Smooth muscle cell (in vitro differentiated cells): ENCODE measurements at regions not wholly inside any gene's neighbourhood (a gene's known extent, or its start where the extent isn't known, plus 50 kb on each side); places are given as distances from the start of the nearest gene placed in this dataset.

Source experiments
- DNase-seq: peaks from one replicate; lab custom pipeline; 2025; ENCODE audit not compliant: unreplicated experiment; lab: John Stamatoyannopoulos, UW
- H2AFZ ChIP-seq: fragments of 200-600 bp; sonication (generic); 2 replicates; pipeline ENCODE4 v1.6.0; 2016; ENCODE audit warnings: antibody characterized with exemption, low read depth, mild to moderate bottlenecking
- H3F3A ChIP-seq: fragments of 200-600 bp; sonication (generic); 2 replicates; pipeline ENCODE4 v1.6.0; 2017; ENCODE audit warnings: antibody characterized with exemption, low read depth
- H3K27ac ChIP-seq: fragments of 200-600 bp; sonication (generic); 2 replicates; pipeline ENCODE4 v1.5.1; 2016; ENCODE audit warnings: low read depth, mild to moderate bottlenecking
- H3K27me3 ChIP-seq: fragments of 200-600 bp; sonication (generic); 2 replicates; pipeline ENCODE4 v1.6.1; 2016; ENCODE audit warnings: low read depth, mild to moderate bottlenecking
- H3K36me3 ChIP-seq: fragments of 200-600 bp; sonication (generic); 2 replicates; pipeline ENCODE4 v1.5.1; 2016; ENCODE audit warnings: low read depth
- H3K4me1 ChIP-seq: fragments of 200-600 bp; sonication (generic); 2 replicates; pipeline ENCODE4 v1.5.1; 2016; ENCODE audit warnings: low read depth
- H3K4me2 ChIP-seq: fragments of 200-600 bp; sonication (generic); 2 replicates; pipeline ENCODE4 v1.6.0; 2016; ENCODE audit warnings: mild to moderate bottlenecking
- H3K4me3 ChIP-seq: fragments of 200-600 bp; sonication (generic); 2 replicates; pipeline ENCODE4 v1.5.1; 2016; ENCODE audit warnings: mild to moderate bottlenecking
- H3K79me2 ChIP-seq: fragments of 200-600 bp; sonication (generic); 2 replicates; pipeline ENCODE4 v1.6.0; 2016; ENCODE audit warnings: low read depth, mild to moderate bottlenecking
- H3K9ac ChIP-seq: fragments of 200-600 bp; sonication (generic); 2 replicates; pipeline ENCODE4 v1.6.0; 2016; ENCODE audit warnings: low read depth
- H3K9me3 ChIP-seq: fragments of 200-600 bp; sonication (generic); replicated peaks from 2 replicates; pipeline ENCODE4 v1.5.1; 2016; ENCODE audit warnings: low read depth
- H4K20me1 ChIP-seq: fragments of 200-600 bp; sonication (generic); 2 replicates; pipeline ENCODE4 v1.6.0; 2016; ENCODE audit warnings: low read depth
- WGBS: methylation state at CpG from one replicate; pipeline ENCODE4 v1.1.7; 2016; ENCODE audit warnings: low lambda C conversion rate; 5-methylcytosine and 5-hydroxymethylcytosine counted together
- TF ChIP-seq, protein P1 (sequence below): fragments of 200-600 bp; sonication (generic); IDR thresholded peaks from 2 replicates; pipeline ENCODE4 v1.5.1; 2017; ENCODE audit warnings: borderline replicate concordance, mild to moderate bottlenecking, antibody characterized with exemption; ENCODE audit not compliant: insufficient read depth, poor library complexity, severe bottlenecking

DNA sequence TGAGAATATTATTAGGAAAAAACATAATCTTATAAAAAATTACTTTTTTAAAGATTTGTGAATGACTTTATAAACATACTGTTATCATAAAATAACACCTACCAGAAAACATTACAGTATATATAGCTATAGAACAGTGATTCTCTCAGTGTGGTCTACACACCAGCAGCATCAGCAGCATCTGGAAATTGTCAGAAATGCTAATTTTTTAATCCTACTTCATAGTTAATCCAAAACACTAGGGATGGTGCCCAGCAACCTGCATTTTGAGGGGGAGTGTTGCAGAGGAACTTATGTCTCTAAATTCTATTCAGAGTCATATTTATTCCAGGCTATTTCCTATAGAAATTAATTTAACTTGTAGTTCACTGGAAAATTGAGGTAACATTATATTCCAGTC is 1107.8 kb downstream of the IGSF11 start:
- Histone ChIP-seq H3K4me1 (no peaks in the 10 kb centered on the region), H3K9me3 (no peaks in the 10 kb centered on the region), H3K27me3 (no peaks in the 10 kb centered on the region), H2AFZ (no peak overlapping the region), H3K4me2 (no peak overlapping the region), H4K20me1 (no peaks in the 10 kb centered on the region), H3F3A (no peaks in the 10 kb centered on the region), H3K79me2 (no peaks in the 10 kb centered on the region), H3K27ac (no peak overlapping the region), H3K9ac (no peak overlapping the region), H3K4me3 (no peak overlapping the region), H3K36me3 (no peaks in the 10 kb centered on the region)
- TF ChIP-seq, protein P1, sequence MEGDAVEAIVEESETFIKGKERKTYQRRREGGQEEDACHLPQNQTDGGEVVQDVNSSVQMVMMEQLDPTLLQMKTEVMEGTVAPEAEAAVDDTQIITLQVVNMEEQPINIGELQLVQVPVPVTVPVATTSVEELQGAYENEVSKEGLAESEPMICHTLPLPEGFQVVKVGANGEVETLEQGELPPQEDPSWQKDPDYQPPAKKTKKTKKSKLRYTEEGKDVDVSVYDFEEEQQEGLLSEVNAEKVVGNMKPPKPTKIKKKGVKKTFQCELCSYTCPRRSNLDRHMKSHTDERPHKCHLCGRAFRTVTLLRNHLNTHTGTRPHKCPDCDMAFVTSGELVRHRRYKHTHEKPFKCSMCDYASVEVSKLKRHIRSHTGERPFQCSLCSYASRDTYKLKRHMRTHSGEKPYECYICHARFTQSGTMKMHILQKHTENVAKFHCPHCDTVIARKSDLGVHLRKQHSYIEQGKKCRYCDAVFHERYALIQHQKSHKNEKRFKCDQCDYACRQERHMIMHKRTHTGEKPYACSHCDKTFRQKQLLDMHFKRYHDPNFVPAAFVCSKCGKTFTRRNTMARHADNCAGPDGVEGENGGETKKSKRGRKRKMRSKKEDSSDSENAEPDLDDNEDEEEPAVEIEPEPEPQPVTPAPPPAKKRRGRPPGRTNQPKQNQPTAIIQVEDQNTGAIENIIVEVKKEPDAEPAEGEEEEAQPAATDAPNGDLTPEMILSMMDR = no peak
- no peak for DNase-seq

DNA sequence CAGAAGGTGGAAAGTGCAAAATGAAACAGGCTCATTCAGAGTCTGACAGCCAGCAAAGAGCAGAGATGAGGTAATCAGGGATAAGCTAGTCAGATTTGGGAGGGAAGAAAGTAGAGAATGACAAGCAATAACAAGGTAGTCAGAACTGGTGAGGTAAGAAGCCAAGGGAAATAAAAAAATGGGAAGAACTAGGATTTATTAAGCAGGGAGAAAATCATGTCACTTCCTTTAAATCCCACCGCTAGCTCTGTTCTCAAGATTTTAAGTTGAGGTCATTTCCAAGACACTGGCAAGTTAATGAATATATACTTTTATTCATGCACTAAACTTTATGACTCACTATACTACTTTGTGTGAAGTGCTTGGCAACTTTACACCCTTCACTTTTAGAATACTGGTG is 1106.8 kb downstream of the IGSF11 start:
- WGBS = 90% methylated on average over 1 of the region's 1 CpG
- no peak for DNase-seq

DNA sequence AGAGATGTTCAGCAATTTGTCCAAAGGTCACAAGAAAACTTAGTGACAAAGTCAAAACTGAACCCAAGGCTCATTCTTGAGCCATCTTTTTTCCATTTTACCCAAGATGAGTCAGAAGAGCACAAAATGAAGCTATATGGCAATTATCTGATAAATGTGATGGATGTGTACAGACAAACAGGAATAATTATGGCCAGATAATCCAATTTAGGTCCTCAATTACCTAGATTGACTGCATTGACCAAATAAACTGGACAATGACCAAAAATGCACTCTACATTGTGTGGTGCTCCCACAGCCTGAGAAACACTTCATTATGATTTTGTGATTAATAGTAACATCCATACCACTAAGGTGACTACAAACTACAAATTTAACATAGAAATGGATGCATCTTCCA is 1105.8 kb downstream of the IGSF11 start:
- H3K27me3 ChIP-seq = no peaks in the 10 kb centered on the region
- no peaks in the 10 kb centered on the region for H3K4me1 ChIP-seq
- no peaks in the 10 kb centered on the region for H3K79me2 ChIP-seq
- H4K20me1 ChIP-seq = no peaks in the 10 kb centered on the region
- no peak overlapping the region for H3K27ac ChIP-seq
- no peaks in the 10 kb centered on the region for H3K36me3 ChIP-seq
- H3K9me3 ChIP-seq = no peaks in the 10 kb centered on the region
- no peak overlapping the region for H3K9ac ChIP-seq
- TF ChIP-seq, protein P1 = no peak
- no peak overlapping the region for H3K4me3 ChIP-seq
- no peaks in the 10 kb centered on the region for H3F3A ChIP-seq
- H3K4me2 ChIP-seq = no peak overlapping the region
- H2AFZ ChIP-seq = no peak overlapping the region
- no peak for DNase-seq

More for the DNA sequence above, 1106.8 kb downstream of the IGSF11 start:
- no peaks in the 10 kb centered on the region for H3K36me3 ChIP-seq
- no peaks in the 10 kb centered on the region for H4K20me1 ChIP-seq
- no peaks in the 10 kb centered on the region for H3K27me3 ChIP-seq
- no peaks in the 10 kb centered on the region for H3K4me1 ChIP-seq
- H3K4me2 ChIP-seq = no peak overlapping the region
- no peak overlapping the region for H3K9ac ChIP-seq
- no peak overlapping the region for H3K27ac ChIP-seq
- H3F3A ChIP-seq = no peaks in the 10 kb centered on the region
- H3K4me3 ChIP-seq = no peak overlapping the region
- H2AFZ ChIP-seq = no peak overlapping the region
- TF ChIP-seq, protein P1 = no peak
- no peaks in the 10 kb centered on the region for H3K79me2 ChIP-seq
- H3K9me3 ChIP-seq = no peaks in the 10 kb centered on the region

DNA sequence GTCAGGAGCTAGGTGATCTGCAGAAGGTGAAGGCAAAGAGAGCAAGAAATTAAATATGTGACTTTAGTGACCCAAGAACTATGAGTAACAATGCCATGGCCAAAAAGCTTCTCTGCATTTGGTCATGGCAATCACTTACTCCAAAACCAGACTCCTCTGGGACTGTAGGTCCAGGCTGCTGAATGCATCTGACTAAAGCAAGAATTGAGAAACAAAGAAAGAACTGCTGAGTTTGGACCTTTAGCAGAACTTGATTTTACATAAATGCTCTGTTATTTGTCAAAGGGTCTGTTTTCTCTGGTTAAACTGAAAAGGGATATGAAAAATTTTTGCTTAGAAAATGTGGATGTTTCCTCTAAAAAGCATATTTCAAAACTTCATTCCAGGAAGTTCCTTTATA is 1102.2 kb downstream of the IGSF11 start:
- H3K4me1 ChIP-seq = no peaks in the 10 kb centered on the region
- H3K27me3 ChIP-seq = no peaks in the 10 kb centered on the region
- H3K27ac ChIP-seq = no peak overlapping the region
- no peaks in the 10 kb centered on the region for H3K9me3 ChIP-seq
- no peak overlapping the region for H3K4me2 ChIP-seq
- H2AFZ ChIP-seq = no peak overlapping the region
- no peak overlapping the region for H3K4me3 ChIP-seq
- no peaks in the 10 kb centered on the region for H4K20me1 ChIP-seq
- no peak for DNase-seq
- H3K79me2 ChIP-seq = no peaks in the 10 kb centered on the region
- H3F3A ChIP-seq = no peaks in the 10 kb centered on the region
- TF ChIP-seq, protein P1 = no peak
- H3K9ac ChIP-seq = no peak overlapping the region
- H3K36me3 ChIP-seq = no peaks in the 10 kb centered on the region
